Body of pancreas (tissue), 4 donors: ENCODE measurements at regions not wholly inside any gene's neighbourhood (a gene's known extent, or its start where the extent isn't known, plus 50 kb on each side); places are given as distances from the start of the nearest gene placed in this dataset.
A peak's percentile ranks its signal among the peaks of the same experiment; 100 is the strongest.

Experiments
- ATAC-seq: fragments of 150-250 bp; one replicate; pipeline ENCODE4 v1.9.1; 2016
- DNase-seq, 4 donors: peaks; one replicate each; pipeline ENCODE4 v3.0.0-alpha.2; 2019
- H3K27ac ChIP-seq, 4 donors: fragments of 200-600 bp; sonication (generic); 1 replicate in 3 of 4; 2 replicates in 1 of 4; pipeline versions ENCODE4 v1.5.1 to v1.6.1; 2016 to 2019; ENCODE audit warnings: mild to moderate bottlenecking in 1 of 4, mixed read lengths in 1 of 4, moderate library complexity in 1 of 4
- H3K27me3 ChIP-seq, 2 donors: fragments of 200-600 bp; sonication (generic); one replicate each; pipeline ENCODE4 v1.6.0; 2016; ENCODE audit warnings: mild to moderate bottlenecking in 1 of 2
- H3K36me3 ChIP-seq, 2 donors: fragments of 200-600 bp; sonication (generic); replicated peaks in 1 of 2; 2 replicates each; pipeline ENCODE4 v1.5.1; 2016; ENCODE audit warnings: low read depth in 2 of 2; ENCODE audit not compliant: insufficient read depth in 1 of 2
- H3K4me1 ChIP-seq: fragments of 200-600 bp; sonication (generic); one replicate; pipeline ENCODE4 v1.6.0; 2016
- H3K4me3 ChIP-seq, 2 donors: fragments of 200-600 bp; sonication (generic); 1 replicate in 1 of 2; 2 replicates in 1 of 2; pipeline ENCODE4 v1.5.1; 2016 to 2019
- H3K9me3 ChIP-seq, 3 donors: fragments of 200-600 bp; sonication (generic); 1 replicate in 2 of 3; 2 replicates in 1 of 3; pipeline ENCODE4 v1.5.1; 2016
- CTCF ChIP-seq, 7 experiments: fragments of 450-650 bp in 4 of 7; fragments of 200-600 bp in 3 of 7; sonication (generic) in 3 of 7; IDR thresholded peaks; one replicate each; pipeline ENCODE4 v1.5.1; 2016 to 2019; ENCODE audit warnings: antibody characterized with exemption in 7 of 7
- POLR2A ChIP-seq, 3 donors: fragments of 450-650 bp; IDR thresholded peaks; one replicate each; pipeline ENCODE4 v1.6.1; 2016; ENCODE audit warnings: antibody characterized with exemption in 3 of 3, mild to moderate bottlenecking in 2 of 3
- WGBS, 2 donors: methylation state at CpG; one replicate each; pipeline ENCODE4 v1.1.5; 2017; 5-methylcytosine and 5-hydroxymethylcytosine counted together
- intact Hi-C: fragments of 100-400 bp; cut with DNase I; formaldehyde crosslinking; loops from one replicate; pipeline ENCODE4 v1.15.1; 2023

GRCh38 chr6:138691595-138692057, 81.9 kb upstream of the CCDC28A start:
- WGBS, 2 donors = 5 to 11% methylated on average over 14 of the region's 14 CpGs
- no peaks in the 10 kb centered on the region for H3K27me3 ChIP-seq
- H3K4me3 ChIP-seq = peak overlapping the region in 1 of 2 donors; percentile 52
- ATAC-seq = peak; percentile 24
- H3K36me3 ChIP-seq = no peaks in the 10 kb centered on the region
- no peaks in the 10 kb centered on the region for H3K9me3 ChIP-seq
- H3K27ac ChIP-seq = peak overlapping the region; percentile 82 to 91 (median 89)
- intact Hi-C loops = loop anchor here (5.0 kb wide), 1 partner anchor 76 kb away; no protein-coding TSS in a partner anchor
- TF ChIP-seq POLR2A (IDR thresholded peaks at IDR 0.05) (no peak), CTCF (IDR thresholded peaks at IDR 0.05) (no peak)
- H3K4me1 ChIP-seq = peaks cover 16% of the 10 kb centered on the region
- peak in 3 of 4 donors; percentile 22 to 55 (median 28) for DNase-seq

GRCh38 chr6:138692058-138692977, 81.3 kb upstream of the CCDC28A start:
- peaks cover 16% of the 10 kb centered on the region for H3K4me1 ChIP-seq
- H3K27me3 ChIP-seq = no peaks in the 10 kb centered on the region
- WGBS, 2 donors = 1 to 3% methylated on average over 9 to 71 of the region's 103 CpGs
- DNase-seq (peak; percentile 71 to 83 (median 75)), ATAC-seq (peak; percentile 78)
- TF ChIP-seq CTCF (IDR thresholded peaks at IDR 0.05) = peak; percentile 62 to 93 (median 80)
- TF ChIP-seq POLR2A (IDR thresholded peaks at IDR 0.05) = no peak
- H3K36me3 ChIP-seq = no peaks in the 10 kb centered on the region
- H3K4me3 ChIP-seq = peak overlapping the region; percentile 52 to 59
- intact Hi-C loops = loop anchor here (5.0 kb wide), 1 partner anchor 75 kb away; no protein-coding TSS in a partner anchor
- peak overlapping the region; percentile 82 to 91 (median 89) for H3K27ac ChIP-seq
- H3K9me3 ChIP-seq = no peaks in the 10 kb centered on the region

- peaks cover 16% of the 10 kb centered on the region for H3K4me1 ChIP-seq
- TF ChIP-seq CTCF (IDR thresholded peaks at IDR 0.05) (peak in 3 of 7 experiments; percentile 12 to 43 (median 23)), POLR2A (IDR thresholded peaks at IDR 0.05) (peak; percentile 63 to 75 (median 73))
- no peaks in the 10 kb centered on the region for H3K9me3 ChIP-seq
- ATAC-seq (peak; percentile 89), DNase-seq (peak; percentile 80 to 86 (median 84))
- H3K27me3 ChIP-seq = no peaks in the 10 kb centered on the region
- peak overlapping the region; percentile 52 to 59 for H3K4me3 ChIP-seq
- 0% methylated on average over 32 to 86 of the region's 92 CpGs for WGBS, 2 donors
- intact Hi-C loops = loop anchor here (5.0 kb wide), 1 partner anchor 74 kb away; no protein-coding TSS in a partner anchor
- no peaks in the 10 kb centered on the region for H3K36me3 ChIP-seq
- H3K27ac ChIP-seq = peak overlapping the region; percentile 82 to 91 (median 89)
Observed at GRCh38 chr6:138692978-138693909, 80.3 kb upstream of the CCDC28A start.

- peaks cover 16% of the 10 kb centered on the region for H3K4me1 ChIP-seq
- intact Hi-C loops = no loop called here
- 67 to 73% methylated on average over 4 of the region's 4 CpGs for WGBS, 2 donors
Observed at GRCh38 chr6:138695193-138695592, 78.4 kb upstream of the CCDC28A start.

More at GRCh38 chr6:138695193-138695592, 78.4 kb upstream of the CCDC28A start:
- Histone ChIP-seq H3K4me3 (no peak overlapping the region), H3K9me3 (no peaks in the 10 kb centered on the region), H3K36me3 (no peaks in the 10 kb centered on the region), H3K27ac (no peak overlapping the region), H3K27me3 (no peaks in the 10 kb centered on the region)
- TF ChIP-seq POLR2A (IDR thresholded peaks at IDR 0.05) (no peak), CTCF (IDR thresholded peaks at IDR 0.05) (no peak)
- ATAC-seq (no peak), DNase-seq (no peak)
